SU-DHL-6 (cell line): ENCODE measurements at regions not wholly inside any gene's neighbourhood (a gene's known extent, or its start where the extent isn't known, plus 50 kb on each side); places are given as distances from the start of the nearest gene placed in this dataset.

ENCODE experiments used
- H2AFZ ChIP-seq: fragments of 200-600 bp; sonication (generic); 2 replicates; pipeline ENCODE4 v1.6.1; 2014; ENCODE audit warnings: low read depth, mild to moderate bottlenecking, moderate library complexity, mixed read lengths, antibody characterized with exemption, low read length; ENCODE audit not compliant: severe bottlenecking
- H3F3A ChIP-seq: fragments of 200-600 bp; shearing (Covaris generic); 2 replicates; pipeline ENCODE4 v1.6.0; 2016; ENCODE audit warnings: antibody characterized with exemption, mild to moderate bottlenecking; ENCODE audit not compliant: insufficient read depth
- H3K27ac ChIP-seq: fragments of 200-600 bp; sonication (generic); 2 replicates; pipeline ENCODE4 v1.5.1; 2016; ENCODE audit warnings: low read depth, mild to moderate bottlenecking, low read length, moderate library complexity, mixed read lengths
- H3K27me3 ChIP-seq: fragments of 200-600 bp; sonication (generic), shearing (Covaris generic); 2 replicates; pipeline ENCODE4 v1.6.0; 2014; ENCODE audit warnings: mild to moderate bottlenecking, low read length
- H3K36me3 ChIP-seq: fragments of 200-600 bp; sonication (generic); 2 replicates; pipeline ENCODE4 v1.6.1; 2014; ENCODE audit warnings: mild to moderate bottlenecking, low read length, mixed read lengths
- H3K4me2 ChIP-seq: fragments of 300-600, 200-600 bp; shearing (Covaris generic), sonication (generic); 2 replicates; pipeline ENCODE4 v1.6.0; 2014; ENCODE audit warnings: low read length, low read depth, mild to moderate bottlenecking; ENCODE audit not compliant: poor library complexity, severe bottlenecking
- H3K4me3 ChIP-seq: fragments of 200-600 bp; sonication (generic); 2 replicates; pipeline ENCODE4 v1.5.1; 2014; ENCODE audit warnings: antibody characterized with exemption, low read length, mild to moderate bottlenecking, mixed read lengths; ENCODE audit not compliant: insufficient read depth, poor library complexity, severe bottlenecking
- H3K79me2 ChIP-seq: fragments of 200-600 bp; sonication (generic); 2 replicates; pipeline ENCODE4 v1.6.1; 2014; ENCODE audit warnings: mild to moderate bottlenecking, low read length, moderate library complexity; ENCODE audit not compliant: insufficient read depth
- H3K9ac ChIP-seq: fragments of 200-600 bp; sonication (generic); 2 replicates; pipeline ENCODE4 v1.7.0; 2014; ENCODE audit warnings: mild to moderate bottlenecking, low read length
- H3K9me2 ChIP-seq: fragments of 200-600 bp; sonication (generic); replicated peaks from 2 replicates; pipeline ENCODE4 v1.6.1; 2014; ENCODE audit warnings: low read length; ENCODE audit not compliant: insufficient read depth
- H3K9me3 ChIP-seq: fragments of 200-600 bp; sonication (generic); 2 replicates; pipeline ENCODE4 v1.6.1; 2014; ENCODE audit warnings: low read length, mixed read lengths; ENCODE audit not compliant: insufficient read depth
- H4K20me1 ChIP-seq: fragments of 200-600 bp; sonication (generic); 2 replicates; pipeline ENCODE4 v1.6.1; 2014; ENCODE audit warnings: low read depth, mild to moderate bottlenecking, antibody characterized with exemption, low read length, moderate library complexity, mixed read lengths
- CTCF ChIP-seq: fragments of 200-600 bp; sonication (generic); IDR thresholded peaks from one replicate; pipeline ENCODE4 v1.5.1; 2017; ENCODE audit warnings: antibody characterized with exemption, mild to moderate bottlenecking, low read length, moderate library complexity; ENCODE audit not compliant: insufficient read depth, poor library complexity, severe bottlenecking
- EZH2phosphoT487 ChIP-seq: fragments of 200-600 bp; sonication (generic), shearing (Covaris generic); conservative IDR thresholded peaks from 2 replicates; pipeline ENCODE4 v1.6.1; 2018; ENCODE audit warnings: mild to moderate bottlenecking, antibody characterized with exemption, low read length, moderate library complexity, mixed read lengths

DNA sequence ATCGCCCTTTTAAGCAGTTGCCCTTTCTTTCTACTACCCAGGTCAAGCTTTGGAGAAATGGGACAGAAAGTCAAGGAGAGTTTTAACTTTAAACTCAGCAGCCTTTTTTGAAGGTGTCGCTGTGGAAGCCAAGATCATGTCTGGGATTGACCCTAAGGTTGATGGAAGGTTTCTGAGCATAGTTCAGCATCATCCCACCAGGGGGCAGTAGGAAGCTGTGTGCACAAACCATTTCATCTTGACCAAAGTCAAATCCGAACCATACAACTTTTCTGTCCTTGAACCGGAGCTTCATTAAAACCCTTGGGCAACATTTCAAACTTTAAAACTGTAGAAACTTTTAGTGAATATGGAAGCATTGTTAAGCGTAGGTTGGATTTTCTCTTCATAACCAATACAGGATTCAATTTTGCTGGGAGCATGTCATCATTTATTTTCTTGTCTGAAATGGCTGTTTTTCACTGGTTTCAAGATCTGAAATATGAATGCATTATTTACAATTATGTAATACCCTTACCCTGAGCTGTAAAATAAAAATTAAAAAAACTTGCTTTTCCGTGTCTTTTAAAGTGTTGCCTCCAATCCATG, 214.4 kb upstream of the KIAA1217 start:
- no peaks in the 10 kb centered on the region for H3K27me3 ChIP-seq
- no peaks in the 10 kb centered on the region for H3F3A ChIP-seq
- no peak overlapping the region for H3K27ac ChIP-seq
- H3K36me3 ChIP-seq, result no peaks in the 10 kb centered on the region
- TF ChIP-seq CTCF (peak; percentile 37), EZH2phosphoT487 (no peak)
- no peak overlapping the region for H2AFZ ChIP-seq
- no peaks in the 10 kb centered on the region for H4K20me1 ChIP-seq
- no peak overlapping the region for H3K9ac ChIP-seq
- H3K4me3 ChIP-seq, result no peak overlapping the region
- H3K79me2 ChIP-seq, result no peaks in the 10 kb centered on the region
- H3K4me2 ChIP-seq, result no peak overlapping the region
- H3K9me2 ChIP-seq, result no peaks in the 10 kb centered on the region
- no peaks in the 10 kb centered on the region for H3K9me3 ChIP-seq

GRCh38 chr10:23999445-23999844, 209.5 kb upstream of the KIAA1217 start:
- no peaks in the 10 kb centered on the region for H4K20me1 ChIP-seq
- H3K27me3 ChIP-seq, result 0 out of 2 replicates have a peak, but pooled peaks cover 3% of the 10 kb centered on the region
- TF ChIP-seq CTCF, result no peak
- no peak for TF ChIP-seq EZH2phosphoT487
- no peaks in the 10 kb centered on the region for H3K9me3 ChIP-seq
- H3K79me2 ChIP-seq, result no peaks in the 10 kb centered on the region
- no peak overlapping the region for H3K9ac ChIP-seq
- H3K9me2 ChIP-seq, result no peaks in the 10 kb centered on the region
- H3K27ac ChIP-seq, result no peak overlapping the region
- no peak overlapping the region for H2AFZ ChIP-seq
- no peaks in the 10 kb centered on the region for H3K36me3 ChIP-seq
- no peaks in the 10 kb centered on the region for H3F3A ChIP-seq
- H3K4me2 ChIP-seq, result no peak overlapping the region
- no peak overlapping the region for H3K4me3 ChIP-seq

DNA sequence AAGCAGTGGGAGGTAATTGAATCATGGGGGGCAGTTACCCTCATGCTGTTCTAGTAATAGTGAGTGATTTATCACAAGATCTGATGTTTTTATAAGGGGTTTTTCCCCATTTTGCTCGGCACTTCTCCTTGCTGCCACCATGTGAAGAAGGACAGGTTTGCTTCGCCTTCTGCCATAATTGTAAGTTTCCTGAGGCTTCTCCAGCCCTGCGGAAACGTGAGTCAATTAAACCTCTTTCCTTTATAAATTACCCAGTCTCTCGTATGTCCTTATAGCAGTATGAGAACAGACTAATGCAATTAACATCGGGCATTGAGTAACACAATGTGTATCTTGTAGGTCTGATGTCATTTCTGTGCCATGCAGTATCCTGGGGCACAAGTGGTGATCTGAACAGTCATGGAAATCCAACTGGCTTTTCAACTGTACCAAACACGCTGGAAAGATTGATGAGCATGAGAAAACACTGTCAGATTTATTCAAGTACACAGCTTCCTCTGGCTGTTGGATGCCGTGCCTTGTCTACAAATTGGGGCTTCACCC, 208.6 kb upstream of the KIAA1217 start:
- no peak overlapping the region for H3K9ac ChIP-seq
- H3F3A ChIP-seq, result no peaks in the 10 kb centered on the region
- no peaks in the 10 kb centered on the region for H4K20me1 ChIP-seq
- H3K36me3 ChIP-seq, result no peaks in the 10 kb centered on the region
- H3K4me3 ChIP-seq, result no peak overlapping the region
- no peaks in the 10 kb centered on the region for H3K79me2 ChIP-seq
- H3K9me3 ChIP-seq, result no peaks in the 10 kb centered on the region
- 0 out of 2 replicates have a peak, but pooled peaks cover 3% of the 10 kb centered on the region for H3K27me3 ChIP-seq
- H3K9me2 ChIP-seq, result no peaks in the 10 kb centered on the region
- H3K27ac ChIP-seq, result no peak overlapping the region
- no peak overlapping the region for H3K4me2 ChIP-seq
- TF ChIP-seq EZH2phosphoT487, result no peak
- no peak for TF ChIP-seq CTCF
- no peak overlapping the region for H2AFZ ChIP-seq
